ENCODE measurements at regions not wholly inside any gene's neighbourhood (a gene's known extent, or its start where the extent isn't known, plus 50 kb on each side); places are given as distances from the start of the nearest gene placed in this dataset.

DNA sequence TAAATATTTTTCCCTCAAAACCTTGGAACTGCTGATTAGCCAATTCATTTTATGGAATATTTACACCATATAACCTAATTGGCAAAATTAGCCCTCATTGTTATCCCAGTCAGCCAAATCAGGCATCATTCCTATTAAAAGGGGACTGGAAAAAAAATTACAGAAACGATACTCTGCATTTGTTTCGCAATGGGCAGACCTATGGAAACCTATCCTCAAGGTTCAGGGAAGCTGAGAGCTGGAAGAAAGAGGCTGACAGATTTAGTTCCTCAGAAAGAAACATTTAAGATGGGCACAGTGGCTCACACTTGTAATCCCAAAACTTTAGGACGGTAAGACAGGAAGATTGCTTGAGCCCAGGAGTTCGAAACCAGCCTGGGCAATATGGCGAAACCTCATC lies 85.6 kb upstream of the RPH3AL start:
- no peaks in the 10 kb centered on the region for H3K36me3 ChIP-seq (ENCODE audit: control insufficient read depth, insufficient read depth, low read length)
- BruUV-seq (replicated peaks) = no TSS peak
- H3K27ac ChIP-seq (ENCODE audit: extremely low read depth, low read depth, low read length) = no peak overlapping the region
- no peak for ATAC-seq
- H4K20me1 ChIP-seq (replicated peaks; ENCODE audit: control insufficient read depth, insufficient read depth, low read length) = no peaks in the 10 kb centered on the region
- POLR2A ChIA-PET = no interaction called here
- no peaks in the 10 kb centered on the region for H3K9me1 ChIP-seq (ENCODE audit: control insufficient read depth, insufficient read depth, low read length)
- H3K9ac ChIP-seq (ENCODE audit: insufficient read depth in 1 of 2, low read depth in 2 of 2, low read length in 2 of 2) = no peak overlapping the region
- no peak overlapping the region for H3K4me3 ChIP-seq
- peaks cover 8% of the 10 kb centered on the region; the same call in 1 of the 2 replicates for H3K9me3 ChIP-seq (replicated peaks; ENCODE audit: control insufficient read depth, insufficient read depth, low read depth, low read length)
- H3K27me3 ChIP-seq (ENCODE audit: control insufficient read depth in 2 of 2, insufficient read depth in 2 of 2, low read length in 2 of 2) = peaks cover 0 to 7% of the 10 kb centered on the region in 2 experiments; a peak in 3 of 5 replicates
- no peak overlapping the region for H3K4me2 ChIP-seq (ENCODE audit: insufficient read depth, low read length)
- TF ChIP-seq ZNF717 (CRISPR knock-in tag; IDR thresholded peaks at IDR 0.05) (no peak), SNRNP70 (optimal IDR thresholded peaks at IDR 0.05; ENCODE audit: low read depth, low read length) (no peak), SRF (CRISPR knock-in tag; IDR thresholded peaks at IDR 0.05) (no peak), NCOA4 (IDR thresholded peaks at IDR 0.05; ENCODE audit: partially characterized antibody) (no peak)
- TF ChIP-seq, protein P1, sequence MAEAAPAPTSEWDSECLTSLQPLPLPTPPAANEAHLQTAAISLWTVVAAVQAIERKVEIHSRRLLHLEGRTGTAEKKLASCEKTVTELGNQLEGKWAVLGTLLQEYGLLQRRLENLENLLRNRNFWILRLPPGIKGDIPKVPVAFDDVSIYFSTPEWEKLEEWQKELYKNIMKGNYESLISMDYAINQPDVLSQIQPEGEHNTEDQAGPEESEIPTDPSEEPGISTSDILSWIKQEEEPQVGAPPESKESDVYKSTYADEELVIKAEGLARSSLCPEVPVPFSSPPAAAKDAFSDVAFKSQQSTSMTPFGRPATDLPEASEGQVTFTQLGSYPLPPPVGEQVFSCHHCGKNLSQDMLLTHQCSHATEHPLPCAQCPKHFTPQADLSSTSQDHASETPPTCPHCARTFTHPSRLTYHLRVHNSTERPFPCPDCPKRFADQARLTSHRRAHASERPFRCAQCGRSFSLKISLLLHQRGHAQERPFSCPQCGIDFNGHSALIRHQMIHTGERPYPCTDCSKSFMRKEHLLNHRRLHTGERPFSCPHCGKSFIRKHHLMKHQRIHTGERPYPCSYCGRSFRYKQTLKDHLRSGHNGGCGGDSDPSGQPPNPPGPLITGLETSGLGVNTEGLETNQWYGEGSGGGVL (CRISPR knock-in tag; IDR thresholded peaks at IDR 0.05) = no peak
- peaks cover 0 to 6% of the 10 kb centered on the region in 2 experiments; a peak in 1 of 5 replicates for H3K4me1 ChIP-seq (replicated peaks in 1 of 2; ENCODE audit: control insufficient read depth in 2 of 2, insufficient read depth in 2 of 2, low read length in 2 of 2)
- no peaks in the 10 kb centered on the region for H3K79me2 ChIP-seq (ENCODE audit: control insufficient read depth, insufficient read depth, low read length)
- intact Hi-C loops (cut with micrococcal nuclease) = no loop called here
- CTCF ChIA-PET (ENCODE audit: low intra/inter-chr PET ratio) = no interaction called here
- no peak for FAIRE-seq
- no peak for DNase-seq (ENCODE audit: extremely low read depth in 1 of 4, low spot score in 3 of 4)
- H2AFZ ChIP-seq (ENCODE audit: low read depth, low read length) = no peak overlapping the region
- 5% methylated on average over 5 of the region's 5 CpGs for WGBS (ENCODE audit: insufficient coverage, low coverage, missing lambda C conversion rate)
- in situ Hi-C loops (cut with MboI) = loop anchor here (5.0 kb wide), 1 partner anchor 59 kb away; no protein-coding TSS in a partner anchor

All from K562 (cell line).